ENCODE measurements at regions not wholly inside any gene's neighbourhood (a gene's known extent, or its start where the extent isn't known, plus 50 kb on each side); places are given as distances from the start of the nearest gene placed in this dataset.

DNA sequence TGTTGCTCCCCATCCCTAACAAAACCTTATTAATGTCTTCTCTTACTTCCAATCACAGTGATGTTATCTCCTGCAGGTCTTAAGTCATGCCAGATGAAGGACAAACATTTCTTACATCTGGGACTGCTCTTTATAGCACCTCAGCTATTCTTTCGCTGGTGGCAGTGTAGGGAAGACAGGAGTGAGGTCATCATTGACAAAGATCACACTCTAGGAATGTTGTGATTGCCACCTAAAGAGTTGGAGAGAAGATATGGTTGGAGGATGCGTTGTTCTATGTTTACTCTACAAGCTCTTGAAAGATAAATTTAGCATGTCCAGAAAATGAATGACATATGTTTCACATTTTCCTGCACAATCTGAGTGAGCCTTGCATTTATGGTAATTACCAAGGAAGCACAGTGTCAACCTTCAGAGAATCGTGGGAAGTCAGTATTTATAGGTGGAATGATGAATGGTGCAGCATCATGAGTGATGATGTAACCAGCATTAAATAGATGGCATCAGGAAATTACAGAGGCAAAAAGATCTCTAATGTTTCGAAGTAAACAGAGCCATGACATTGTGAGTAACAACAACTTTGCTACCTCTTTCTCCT lies 188.1 kb upstream of the STEAP1 start:
- DNase-seq = no peak
- no peaks in the 10 kb centered on the region for H3K27me3 ChIP-seq (ENCODE audit: insufficient read depth, low read depth, severe bottlenecking)
- no peaks in the 10 kb centered on the region for H3K36me3 ChIP-seq

DNA sequence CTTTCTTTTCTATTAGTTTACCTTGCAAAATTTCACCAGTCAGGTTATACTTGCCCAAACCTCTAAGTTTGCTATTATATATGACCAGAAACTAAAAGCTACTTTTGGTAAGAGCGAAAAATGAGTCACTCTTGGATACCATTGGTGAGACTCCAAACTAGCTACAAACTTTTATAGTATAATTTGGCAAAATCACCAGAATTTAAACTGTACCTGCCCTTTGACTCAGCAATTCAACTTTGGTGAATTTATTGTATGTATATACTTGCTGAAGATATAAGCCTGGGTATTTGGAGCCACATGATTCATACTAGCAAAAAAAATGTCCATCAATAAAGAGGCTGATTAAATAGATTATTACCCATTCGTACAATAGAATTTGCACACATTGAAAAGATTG lies 178.7 kb upstream of the STEAP1 start:
- TF ChIP-seq, protein P1, sequence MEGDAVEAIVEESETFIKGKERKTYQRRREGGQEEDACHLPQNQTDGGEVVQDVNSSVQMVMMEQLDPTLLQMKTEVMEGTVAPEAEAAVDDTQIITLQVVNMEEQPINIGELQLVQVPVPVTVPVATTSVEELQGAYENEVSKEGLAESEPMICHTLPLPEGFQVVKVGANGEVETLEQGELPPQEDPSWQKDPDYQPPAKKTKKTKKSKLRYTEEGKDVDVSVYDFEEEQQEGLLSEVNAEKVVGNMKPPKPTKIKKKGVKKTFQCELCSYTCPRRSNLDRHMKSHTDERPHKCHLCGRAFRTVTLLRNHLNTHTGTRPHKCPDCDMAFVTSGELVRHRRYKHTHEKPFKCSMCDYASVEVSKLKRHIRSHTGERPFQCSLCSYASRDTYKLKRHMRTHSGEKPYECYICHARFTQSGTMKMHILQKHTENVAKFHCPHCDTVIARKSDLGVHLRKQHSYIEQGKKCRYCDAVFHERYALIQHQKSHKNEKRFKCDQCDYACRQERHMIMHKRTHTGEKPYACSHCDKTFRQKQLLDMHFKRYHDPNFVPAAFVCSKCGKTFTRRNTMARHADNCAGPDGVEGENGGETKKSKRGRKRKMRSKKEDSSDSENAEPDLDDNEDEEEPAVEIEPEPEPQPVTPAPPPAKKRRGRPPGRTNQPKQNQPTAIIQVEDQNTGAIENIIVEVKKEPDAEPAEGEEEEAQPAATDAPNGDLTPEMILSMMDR (IDR thresholded peaks at IDR 0.05; ENCODE audit: low read depth, low read length) = no peak
- Histone ChIP-seq H3K27me3 (ENCODE audit: insufficient read depth, low read depth, severe bottlenecking) (no peaks in the 10 kb centered on the region), H3K9me3 (ENCODE audit: severe bottlenecking) (no peaks in the 10 kb centered on the region), H3K27ac (no peak overlapping the region), H3K4me3 (ENCODE audit: low read depth, low read length) (no peak overlapping the region), H3K36me3 (no peaks in the 10 kb centered on the region)
- no peak for DNase-seq

More for the DNA sequence above, 188.1 kb upstream of the STEAP1 start:
- Histone ChIP-seq H3K27ac (no peak overlapping the region), H3K4me3 (ENCODE audit: low read depth, low read length) (no peak overlapping the region), H3K9me3 (ENCODE audit: severe bottlenecking) (no peaks in the 10 kb centered on the region)
- TF ChIP-seq, protein P1 (IDR thresholded peaks at IDR 0.05; ENCODE audit: low read depth, low read length) = no peak

DNA sequence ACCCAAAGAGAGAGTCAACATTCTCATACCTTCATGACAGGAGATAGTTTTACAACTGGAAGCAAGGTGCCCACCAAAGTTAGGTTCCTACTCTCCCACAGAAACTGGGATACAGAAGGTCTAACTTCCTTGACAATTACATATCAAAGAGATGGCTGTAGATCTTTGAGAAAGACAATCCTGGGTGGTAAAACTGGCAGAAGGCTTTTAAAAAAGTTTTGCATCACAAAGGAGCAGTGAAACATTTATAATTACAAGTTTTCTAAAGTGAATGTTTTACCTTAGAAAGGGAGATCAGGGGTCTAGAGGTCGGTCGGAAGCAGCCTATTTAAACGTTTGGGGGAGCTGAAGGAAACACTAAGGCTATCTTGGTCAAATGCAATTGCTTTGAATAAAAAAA lies 166.6 kb upstream of the STEAP1 start:
- H3K4me3 ChIP-seq (ENCODE audit: low read depth, low read length) = no peak overlapping the region
- no peak for DNase-seq
- TF ChIP-seq, protein P1 (IDR thresholded peaks at IDR 0.05; ENCODE audit: low read depth, low read length) = no peak

DNA sequence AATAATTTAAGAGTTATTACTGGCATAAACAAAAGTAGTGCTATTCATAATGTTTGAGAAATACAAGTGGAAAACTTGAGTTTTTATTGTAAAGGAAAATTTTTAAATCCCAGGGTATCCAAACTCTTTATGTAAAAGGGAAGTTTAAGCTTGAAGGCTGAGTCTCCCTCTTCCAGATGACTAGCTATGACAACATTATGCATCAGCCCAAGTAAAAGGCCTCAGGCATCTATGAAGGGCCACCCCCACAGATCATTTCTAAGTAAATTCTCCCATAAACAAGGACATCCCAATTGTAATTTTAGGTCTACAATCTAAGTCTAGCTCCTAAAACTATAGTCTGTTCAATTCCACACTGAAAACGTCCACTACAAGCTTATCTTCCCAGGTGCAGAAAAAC lies 166.2 kb upstream of the STEAP1 start:
- H3K27ac ChIP-seq = no peak overlapping the region
- no peak for DNase-seq
- H3K9me3 ChIP-seq (ENCODE audit: severe bottlenecking) = no peaks in the 10 kb centered on the region
- no peak overlapping the region for H3K4me3 ChIP-seq (ENCODE audit: low read depth, low read length)
- TF ChIP-seq, protein P1 (IDR thresholded peaks at IDR 0.05; ENCODE audit: low read depth, low read length) = no peak
- H3K36me3 ChIP-seq = no peaks in the 10 kb centered on the region
- H3K27me3 ChIP-seq (ENCODE audit: insufficient read depth, low read depth, severe bottlenecking) = no peaks in the 10 kb centered on the region

More for the DNA sequence above, 166.6 kb upstream of the STEAP1 start:
- Histone ChIP-seq H3K27ac (no peak overlapping the region), H3K36me3 (no peaks in the 10 kb centered on the region), H3K9me3 (ENCODE audit: severe bottlenecking) (no peaks in the 10 kb centered on the region), H3K27me3 (ENCODE audit: insufficient read depth, low read depth, severe bottlenecking) (no peaks in the 10 kb centered on the region)

DNA sequence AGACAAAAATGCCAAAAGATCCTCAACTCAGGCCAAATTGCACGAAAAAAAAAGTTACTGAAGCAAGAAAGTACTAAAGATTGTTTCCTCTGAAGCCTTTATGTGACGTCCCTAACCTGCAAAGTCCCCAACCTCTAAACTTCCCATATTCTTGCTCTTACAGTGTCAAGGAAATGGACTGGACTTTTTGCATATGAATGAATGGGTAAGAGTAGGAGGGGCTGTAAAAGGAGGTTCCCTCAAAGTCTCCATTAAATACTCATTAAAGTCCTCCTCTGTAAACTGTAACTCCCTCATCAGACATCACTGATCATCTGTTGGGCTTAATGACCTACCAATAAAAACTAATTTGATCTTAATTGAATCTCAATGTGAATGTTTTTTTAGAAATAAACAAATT lies 164.8 kb upstream of the STEAP1 start:
- Histone ChIP-seq H3K36me3 (no peaks in the 10 kb centered on the region), H3K27ac (no peak overlapping the region), H3K4me3 (ENCODE audit: low read depth, low read length) (no peak overlapping the region), H3K9me3 (ENCODE audit: severe bottlenecking) (no peaks in the 10 kb centered on the region), H3K27me3 (ENCODE audit: insufficient read depth, low read depth, severe bottlenecking) (no peaks in the 10 kb centered on the region)
- DNase-seq = no peak
- TF ChIP-seq, protein P1 (IDR thresholded peaks at IDR 0.05; ENCODE audit: low read depth, low read length) = no peak

DNA sequence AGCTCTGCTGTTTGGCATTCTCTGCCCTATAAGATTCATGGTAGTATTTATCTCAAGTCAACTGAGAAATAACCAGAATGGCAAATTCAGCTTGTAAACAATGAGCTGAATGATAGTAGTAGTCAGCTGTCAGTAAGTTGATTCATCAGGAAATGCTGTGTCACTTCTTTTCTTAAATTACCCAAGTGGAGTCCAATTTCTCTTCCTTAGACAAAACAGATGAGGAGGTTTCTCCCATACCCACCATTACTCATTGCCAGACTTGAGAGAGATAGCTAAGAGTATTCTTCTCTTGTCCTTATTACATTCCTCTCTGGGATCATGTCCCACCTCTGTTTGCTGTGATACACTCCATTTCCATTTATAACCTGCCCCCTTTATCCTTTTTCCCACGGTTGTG lies 159.8 kb upstream of the STEAP1 start:
- Histone ChIP-seq H3K27ac (no peak overlapping the region), H3K36me3 (no peaks in the 10 kb centered on the region), H3K9me3 (ENCODE audit: severe bottlenecking) (no peaks in the 10 kb centered on the region), H3K4me3 (ENCODE audit: low read depth, low read length) (no peak overlapping the region), H3K27me3 (ENCODE audit: insufficient read depth, low read depth, severe bottlenecking) (no peaks in the 10 kb centered on the region)
- DNase-seq = no peak
- TF ChIP-seq, protein P1 (IDR thresholded peaks at IDR 0.05; ENCODE audit: low read depth, low read length) = no peak

All from WERI-Rb-1 (cell line).